GM12865 (cell line): ENCODE measurements at regions not wholly inside any gene's neighbourhood (a gene's known extent, or its start where the extent isn't known, plus 50 kb on each side); places are given as distances from the start of the nearest gene placed in this dataset.

ENCODE experiments used
- DNase-seq: peaks from one replicate; pipeline ENCODE4 v3.0.0; 2010; ENCODE audit warnings: low read depth
- H3K4me3 ChIP-seq: 2 replicates; pipeline ENCODE4 v1.5.1; 2011; ENCODE audit warnings: mild to moderate bottlenecking, low read depth, low read length, control low read depth
- TF ChIP-seq, protein P1 (sequence below): IDR thresholded peaks from 2 replicates; pipeline ENCODE4 v1.5.1; 2011; ENCODE audit warnings: low read length, control low read depth, low read depth, inconsistent platforms; ENCODE audit not compliant: insufficient read depth; ENCODE audit errors: missing control alignments

DNA sequence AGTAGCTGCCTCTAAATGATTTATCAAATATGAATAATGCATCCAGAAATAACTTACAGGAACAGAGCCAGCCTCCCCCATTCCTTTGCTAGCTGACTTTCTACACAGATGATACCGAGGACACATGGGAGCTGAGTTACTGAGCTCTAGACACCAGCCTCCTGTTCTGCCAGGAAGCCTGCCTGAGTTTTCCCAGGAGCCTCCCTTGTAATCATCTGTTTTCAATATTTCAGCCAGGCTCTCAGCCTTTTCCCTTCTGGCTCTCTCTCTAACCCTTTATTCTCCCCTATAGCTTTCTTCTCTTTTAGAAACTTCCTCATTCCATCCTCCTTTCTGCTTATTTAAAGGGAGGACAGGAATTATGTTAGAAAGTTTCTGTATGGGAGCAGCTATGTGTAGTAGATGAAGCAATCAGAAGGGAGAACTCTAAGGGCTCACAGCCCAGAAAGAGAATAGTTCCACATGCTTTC is 911.6 kb downstream of the TDRD15 start:
- TF ChIP-seq, protein P1, sequence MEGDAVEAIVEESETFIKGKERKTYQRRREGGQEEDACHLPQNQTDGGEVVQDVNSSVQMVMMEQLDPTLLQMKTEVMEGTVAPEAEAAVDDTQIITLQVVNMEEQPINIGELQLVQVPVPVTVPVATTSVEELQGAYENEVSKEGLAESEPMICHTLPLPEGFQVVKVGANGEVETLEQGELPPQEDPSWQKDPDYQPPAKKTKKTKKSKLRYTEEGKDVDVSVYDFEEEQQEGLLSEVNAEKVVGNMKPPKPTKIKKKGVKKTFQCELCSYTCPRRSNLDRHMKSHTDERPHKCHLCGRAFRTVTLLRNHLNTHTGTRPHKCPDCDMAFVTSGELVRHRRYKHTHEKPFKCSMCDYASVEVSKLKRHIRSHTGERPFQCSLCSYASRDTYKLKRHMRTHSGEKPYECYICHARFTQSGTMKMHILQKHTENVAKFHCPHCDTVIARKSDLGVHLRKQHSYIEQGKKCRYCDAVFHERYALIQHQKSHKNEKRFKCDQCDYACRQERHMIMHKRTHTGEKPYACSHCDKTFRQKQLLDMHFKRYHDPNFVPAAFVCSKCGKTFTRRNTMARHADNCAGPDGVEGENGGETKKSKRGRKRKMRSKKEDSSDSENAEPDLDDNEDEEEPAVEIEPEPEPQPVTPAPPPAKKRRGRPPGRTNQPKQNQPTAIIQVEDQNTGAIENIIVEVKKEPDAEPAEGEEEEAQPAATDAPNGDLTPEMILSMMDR = no peak
- DNase-seq = no peak
- no peak overlapping the region for H3K4me3 ChIP-seq

DNA sequence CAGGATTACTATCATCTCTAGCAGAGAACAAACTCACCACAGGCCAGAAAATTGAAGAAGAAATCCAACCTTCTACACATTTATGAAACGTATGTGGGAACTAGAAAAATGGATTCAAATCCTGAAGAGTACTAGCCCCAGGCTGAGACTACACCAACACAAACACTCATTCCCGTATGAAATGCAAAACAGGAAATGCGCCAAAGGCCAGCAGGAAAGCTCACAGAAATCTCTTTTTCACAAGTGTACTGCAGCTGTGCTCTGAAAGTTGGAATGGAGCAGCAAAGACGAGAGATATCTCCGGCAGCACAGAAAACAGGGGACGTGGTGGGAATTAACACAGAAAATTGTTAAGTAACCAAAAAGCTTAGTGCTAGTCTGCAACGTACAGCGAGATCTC is 913.5 kb downstream of the TDRD15 start:
- DNase-seq = no peak
- TF ChIP-seq, protein P1 = no peak
- no peak overlapping the region for H3K4me3 ChIP-seq

DNA sequence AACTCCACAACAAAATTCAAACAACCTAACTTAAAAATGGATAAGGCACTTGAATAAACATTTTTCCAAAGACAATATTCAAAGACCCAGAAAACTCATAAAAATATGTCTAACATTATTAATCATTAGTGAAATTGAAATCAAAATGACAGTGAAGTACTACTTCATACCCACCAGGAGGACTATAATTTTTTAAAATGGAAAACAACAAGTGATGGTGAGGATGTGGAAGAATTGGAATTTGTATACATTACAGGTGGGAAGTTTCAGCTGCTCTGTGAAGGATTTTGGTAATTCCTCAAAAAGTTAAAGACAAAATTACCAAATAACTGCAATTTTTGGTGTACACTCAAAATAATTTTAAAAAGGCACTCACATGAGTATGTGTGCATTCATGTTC is 920.0 kb downstream of the TDRD15 start:
- no peak overlapping the region for H3K4me3 ChIP-seq
- DNase-seq = no peak
- TF ChIP-seq, protein P1 = no peak

DNA sequence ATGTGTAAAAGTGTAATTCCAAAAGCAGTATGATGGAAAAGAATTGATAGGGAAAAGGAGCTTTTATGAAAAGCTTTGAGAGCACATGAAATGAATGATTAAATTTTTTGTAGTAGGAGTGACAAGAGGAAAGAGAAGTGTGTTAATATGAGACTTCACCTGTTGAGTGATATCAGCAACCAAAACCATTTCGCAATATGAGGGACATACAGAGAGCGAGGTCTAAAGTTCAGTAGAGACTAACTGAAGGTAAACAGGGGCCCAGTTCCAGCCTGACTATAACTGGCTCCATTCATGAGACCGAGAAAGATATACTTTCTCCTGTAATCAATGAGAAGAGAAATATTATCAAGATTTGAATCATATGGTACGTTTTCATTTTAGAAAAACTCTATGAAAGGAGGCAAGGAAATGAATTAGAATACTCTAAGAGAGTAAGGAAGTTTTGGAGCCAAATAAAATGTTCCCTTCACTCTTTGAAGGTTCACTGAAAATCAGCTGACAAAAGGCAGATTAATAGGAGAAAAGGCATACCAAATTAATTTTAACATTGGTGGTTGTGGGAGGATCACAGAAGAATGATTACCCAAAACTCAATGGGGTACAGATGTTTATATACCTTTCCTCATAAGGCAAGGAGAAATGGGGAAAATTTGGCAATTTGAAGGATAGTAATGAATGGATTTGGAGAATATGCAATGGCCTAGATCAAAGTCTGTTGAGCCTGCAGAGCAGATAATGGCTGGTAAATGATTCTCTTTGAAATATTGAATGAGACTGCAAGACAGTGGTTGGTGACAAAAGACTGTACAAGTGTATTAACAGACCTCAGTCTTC is 932.2 kb downstream of the TDRD15 start:
- no peak for DNase-seq
- no peak overlapping the region for H3K4me3 ChIP-seq
- TF ChIP-seq, protein P1 = no peak

DNA sequence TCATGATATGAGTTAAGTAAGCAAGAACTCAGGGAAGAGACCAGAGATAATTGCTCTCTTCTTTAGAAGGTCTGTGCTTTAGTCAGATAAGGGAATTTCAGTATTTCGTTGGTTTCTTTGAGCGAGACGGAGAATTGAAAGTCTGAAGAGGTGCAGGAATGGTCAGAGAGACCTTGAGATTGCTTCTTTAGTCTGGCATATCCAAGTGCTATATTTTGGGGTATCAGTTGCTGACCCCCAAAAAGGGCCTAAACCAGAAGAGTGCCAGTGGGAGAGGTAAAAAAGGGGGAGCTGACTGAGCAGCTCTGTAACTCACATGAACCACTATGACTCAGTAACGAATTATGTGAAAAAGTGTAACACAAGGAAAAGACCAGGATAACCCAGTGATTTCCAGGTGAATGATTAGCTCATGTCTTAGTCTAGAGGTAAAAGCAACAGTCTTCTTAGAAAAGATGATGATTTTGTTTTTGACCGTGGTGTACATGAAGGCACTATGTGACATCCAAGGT is 932.9 kb downstream of the TDRD15 start:
- TF ChIP-seq, protein P1 = no peak
- H3K4me3 ChIP-seq = no peak overlapping the region
- no peak for DNase-seq

DNA sequence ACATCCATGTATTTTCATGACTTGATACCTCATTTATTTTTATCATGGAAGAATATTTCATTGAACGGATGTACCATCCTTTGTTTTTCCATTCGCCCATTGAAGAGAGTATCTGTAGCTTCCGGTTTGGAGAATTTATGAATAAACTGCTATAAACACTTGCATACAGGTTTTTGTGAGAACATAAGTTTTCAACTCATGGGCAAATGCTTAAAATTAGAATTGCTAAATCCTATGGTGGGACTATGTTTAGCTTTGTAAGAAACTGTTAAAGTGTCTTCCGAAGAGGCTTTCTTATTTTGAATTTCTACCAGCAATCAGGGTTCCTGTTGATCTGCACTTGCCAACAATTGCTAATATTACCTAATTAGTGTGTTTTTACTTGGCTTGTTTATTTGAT is 938.9 kb downstream of the TDRD15 start:
- no peak overlapping the region for H3K4me3 ChIP-seq
- TF ChIP-seq, protein P1 = no peak
- no peak for DNase-seq

DNA sequence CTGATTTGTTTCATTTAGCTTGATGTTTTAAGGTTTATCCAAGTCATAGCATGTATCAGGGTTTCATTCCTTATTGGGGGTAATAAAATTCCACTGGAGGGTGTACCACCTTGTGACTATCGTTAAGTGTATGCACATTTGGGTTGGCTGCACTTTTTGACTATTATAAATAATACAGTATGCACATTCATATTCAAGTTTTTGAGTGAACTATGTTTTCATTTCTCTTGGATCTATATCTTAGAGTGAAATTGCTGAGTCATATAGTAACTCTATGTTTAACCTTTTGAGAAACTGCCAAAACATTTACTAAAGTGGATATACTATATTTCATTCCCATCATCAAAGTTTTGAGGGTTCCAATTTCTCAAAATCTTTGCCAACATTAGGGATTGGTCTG is 952.7 kb downstream of the TDRD15 start:
- no peak overlapping the region for H3K4me3 ChIP-seq
- TF ChIP-seq, protein P1 = no peak
- no peak for DNase-seq
